HEK293 (cell line): ENCODE measurements at regions not wholly inside any gene's neighbourhood (a gene's known extent, or its start where the extent isn't known, plus 50 kb on each side); places are given as distances from the start of the nearest gene placed in this dataset.

Experiments
- CTCF ChIA-PET: fragments of 350-600 bp; formaldehyde crosslinking; extraction: SDS; loops from one replicate; lab custom pipeline; 2021; ENCODE audit warnings: antibody characterized with exemption; lab: Yijun Ruan, JAX
- POLR2A ChIA-PET: fragments of 300-600 bp; formaldehyde crosslinking; extraction: SDS; loops from one replicate; lab custom pipeline; 2020; ENCODE audit warnings: antibody characterized with exemption, inconsistent platforms; lab: Yijun Ruan, JAX
- H3K27ac ChIP-seq: fragments of 200-500 bp; sonication (Bioruptor generic); 2 replicates; pipeline ENCODE4 v1.5.1; 2014; ENCODE audit warnings: low read depth, low read length, control low read depth, inconsistent platforms; ENCODE audit errors: extremely low read depth
- H3K36me3 ChIP-seq, 2 experiments: fragments of 200-500 bp in 1 of 2; sonication (Bioruptor generic) in 1 of 2; 1 replicate in 1 of 2; 2 replicates in 1 of 2; pipeline ENCODE4 v1.5.1; 2014 to 2017; ENCODE audit warnings: inconsistent platforms in 2 of 2, low read length in 2 of 2; ENCODE audit not compliant: control insufficient read depth in 2 of 2, insufficient read depth in 1 of 2
- H3K4me1 ChIP-seq: fragments of 200-500 bp; sonication (Bioruptor generic); 2 replicates; pipeline ENCODE4 v1.5.1; 2014; ENCODE audit warnings: mild to moderate bottlenecking, low read length, inconsistent platforms; ENCODE audit not compliant: control insufficient read depth, insufficient read depth
- H3K4me3 ChIP-seq: 2 replicates; pipeline ENCODE4 v1.5.1; 2011; ENCODE audit warnings: low read depth, mild to moderate bottlenecking, control low read depth, low read length, moderate library complexity
- H3K9me3 ChIP-seq: fragments of 200-500 bp; sonication (Bioruptor generic); 2 replicates; pipeline ENCODE4 v1.5.1; 2014; ENCODE audit warnings: low read depth, low read length, inconsistent platforms; ENCODE audit not compliant: control insufficient read depth, insufficient read depth
- GLI2 ChIP-seq: fragments of 450-650 bp; formaldehyde crosslinking; IDR thresholded peaks from 2 replicates; pipeline ENCODE4; 2017; ENCODE audit warnings: missing biosample characterization, missing genetic modification characterization, low read depth, borderline replicate concordance
- HOXA7 ChIP-seq: sonication (generic); formaldehyde crosslinking; IDR thresholded peaks from 2 replicates; pipeline ENCODE4 v1.8.1; 2022; ENCODE audit warnings: missing genetic modification reagents, borderline replicate concordance
- SCRT1 ChIP-seq: fragments of 450-650 bp; formaldehyde crosslinking; IDR thresholded peaks from 2 replicates; pipeline ENCODE4 v1.5.1; 2016; ENCODE audit warnings: missing biosample characterization, missing genetic modification characterization, borderline replicate concordance
- SCRT2 ChIP-seq: fragments of 450-650 bp; formaldehyde crosslinking; IDR thresholded peaks from 2 replicates; pipeline ENCODE4 v1.5.1; 2016; ENCODE audit warnings: missing biosample characterization, missing genetic modification characterization
- YY1 ChIP-seq: fragments of 450-650 bp; formaldehyde crosslinking; IDR thresholded peaks from 2 replicates; pipeline ENCODE4 v1.5.1; 2018; ENCODE audit warnings: missing biosample characterization, missing genetic modification characterization
- ZBTB1 ChIP-seq: fragments of 450-650 bp; formaldehyde crosslinking; IDR thresholded peaks from 2 replicates; pipeline ENCODE4 v1.5.1; 2016; ENCODE audit warnings: missing biosample characterization, missing genetic modification characterization
- ZBTB21 ChIP-seq: fragments of 450-650 bp; formaldehyde crosslinking; IDR thresholded peaks from 2 replicates; pipeline ENCODE4 v1.5.1; 2017; ENCODE audit warnings: missing biosample characterization, missing genetic modification characterization
- ZBTB48 ChIP-seq: fragments of 450-650 bp; formaldehyde crosslinking; IDR thresholded peaks from 2 replicates; pipeline ENCODE4 v1.5.1; 2016; ENCODE audit warnings: missing biosample characterization, missing genetic modification characterization
- ZNF155 ChIP-seq: fragments of 450-650 bp; formaldehyde crosslinking; IDR thresholded peaks from 2 replicates; pipeline ENCODE4 v1.5.1; 2016; ENCODE audit warnings: missing biosample characterization, missing genetic modification characterization
- ZNF214 ChIP-seq: fragments of 450-650 bp; formaldehyde crosslinking; IDR thresholded peaks from 2 replicates; pipeline ENCODE4 v1.5.1; 2017; ENCODE audit warnings: missing biosample characterization, mild to moderate bottlenecking, missing genetic modification characterization, borderline replicate concordance
- ZNF335 ChIP-seq: fragments of 450-650 bp; formaldehyde crosslinking; conservative IDR thresholded peaks from 2 replicates; pipeline ENCODE4 v1.5.1; 2016; ENCODE audit warnings: missing biosample characterization, missing genetic modification characterization
- ZNF488 ChIP-seq: fragments of 450-650 bp; formaldehyde crosslinking; IDR thresholded peaks from 2 replicates; pipeline ENCODE4 v1.5.1; 2016; ENCODE audit warnings: missing biosample characterization, missing genetic modification characterization
- ZNF747 ChIP-seq: fragments of 450-650 bp; formaldehyde crosslinking; IDR thresholded peaks from 2 replicates; pipeline ENCODE4 v1.5.1; 2016; ENCODE audit warnings: missing biosample characterization, missing genetic modification characterization
- ZNF776 ChIP-seq: fragments of 450-650 bp; formaldehyde crosslinking; IDR thresholded peaks from 2 replicates; pipeline ENCODE4 v1.5.0; 2017; ENCODE audit warnings: missing biosample characterization, missing genetic modification characterization, borderline replicate concordance
- ZNF837 ChIP-seq: fragments of 450-650 bp; formaldehyde crosslinking; IDR thresholded peaks from 2 replicates; pipeline ENCODE4 v1.5.1; 2016; ENCODE audit warnings: missing biosample characterization, missing genetic modification characterization
- ZSCAN16 ChIP-seq: fragments of 450-650 bp; formaldehyde crosslinking; IDR thresholded peaks from 2 replicates; pipeline ENCODE4 v1.5.1; 2016; ENCODE audit warnings: missing biosample characterization, missing genetic modification characterization
- ZSCAN5A ChIP-seq: fragments of 450-650 bp; formaldehyde crosslinking; IDR thresholded peaks from 2 replicates; pipeline ENCODE4 v1.5.1; 2016; ENCODE audit warnings: missing biosample characterization, missing genetic modification characterization
- ZXDB ChIP-seq: fragments of 450-650 bp; formaldehyde crosslinking; IDR thresholded peaks from 2 replicates; pipeline ENCODE4 v1.5.1; 2016; ENCODE audit warnings: missing biosample characterization, missing genetic modification characterization
- TF ChIP-seq, protein P1 (sequence below): fragments of 450-650 bp; IDR thresholded peaks from 2 replicates; pipeline ENCODE4 v1.5.1; 2018; ENCODE audit warnings: missing biosample characterization, missing genetic modification characterization
- TF ChIP-seq, protein P2 (sequence below): fragments of 450-650 bp; formaldehyde crosslinking; IDR thresholded peaks from 2 replicates; pipeline ENCODE4 v1.5.1; 2016; ENCODE audit warnings: missing biosample characterization, missing genetic modification characterization
- TF ChIP-seq, protein P3 (sequence below): fragments of 450-650 bp; formaldehyde crosslinking; IDR thresholded peaks from 2 replicates; pipeline ENCODE4 v1.5.1; 2016; ENCODE audit warnings: missing biosample characterization, missing genetic modification characterization

DNA sequence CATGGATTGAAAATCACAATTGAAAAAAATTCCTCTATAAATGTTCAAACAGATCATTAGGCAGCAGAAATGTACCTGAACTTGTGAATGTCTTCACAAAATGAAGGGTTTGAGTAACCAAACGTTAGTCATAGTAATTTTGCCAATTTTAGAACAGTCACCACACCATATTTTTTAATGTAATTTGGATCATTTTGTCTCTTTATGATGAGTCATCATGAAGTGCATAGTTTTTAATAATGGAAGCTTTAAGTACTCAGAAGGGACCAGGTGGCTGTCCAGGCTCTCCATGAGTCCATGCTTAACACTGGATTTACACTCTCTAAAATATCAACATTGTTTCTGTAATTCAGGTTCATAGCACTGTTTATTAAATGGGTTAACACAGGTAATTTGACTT is 219.2 kb downstream of the ETV1 start:
- Histone ChIP-seq H3K27ac (no peak overlapping the region), H3K4me1 (no peaks in the 10 kb centered on the region), H3K4me3 (no peak overlapping the region), H3K9me3 (no peaks in the 10 kb centered on the region), H3K36me3 (no peaks in the 10 kb centered on the region)
- TF ChIP-seq ZBTB1 (tag by site-specific recombination): no peak
- TF ChIP-seq, protein P1, sequence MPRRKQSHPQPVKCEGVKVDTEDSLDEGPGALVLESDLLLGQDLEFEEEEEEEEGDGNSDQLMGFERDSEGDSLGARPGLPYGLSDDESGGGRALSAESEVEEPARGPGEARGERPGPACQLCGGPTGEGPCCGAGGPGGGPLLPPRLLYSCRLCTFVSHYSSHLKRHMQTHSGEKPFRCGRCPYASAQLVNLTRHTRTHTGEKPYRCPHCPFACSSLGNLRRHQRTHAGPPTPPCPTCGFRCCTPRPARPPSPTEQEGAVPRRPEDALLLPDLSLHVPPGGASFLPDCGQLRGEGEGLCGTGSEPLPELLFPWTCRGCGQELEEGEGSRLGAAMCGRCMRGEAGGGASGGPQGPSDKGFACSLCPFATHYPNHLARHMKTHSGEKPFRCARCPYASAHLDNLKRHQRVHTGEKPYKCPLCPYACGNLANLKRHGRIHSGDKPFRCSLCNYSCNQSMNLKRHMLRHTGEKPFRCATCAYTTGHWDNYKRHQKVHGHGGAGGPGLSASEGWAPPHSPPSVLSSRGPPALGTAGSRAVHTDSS (tag by site-specific recombination): no peak
- TF ChIP-seq ZNF488 (tag by site-specific recombination): no peak
- TF ChIP-seq GLI2 (tag by site-specific recombination): no peak
- no peak for TF ChIP-seq ZNF747 (tag by site-specific recombination)
- no peak for TF ChIP-seq ZNF776
- no peak for TF ChIP-seq YY1
- no peak for TF ChIP-seq SCRT1
- TF ChIP-seq ZSCAN5A (tag by site-specific recombination): no peak
- TF ChIP-seq, protein P2, sequence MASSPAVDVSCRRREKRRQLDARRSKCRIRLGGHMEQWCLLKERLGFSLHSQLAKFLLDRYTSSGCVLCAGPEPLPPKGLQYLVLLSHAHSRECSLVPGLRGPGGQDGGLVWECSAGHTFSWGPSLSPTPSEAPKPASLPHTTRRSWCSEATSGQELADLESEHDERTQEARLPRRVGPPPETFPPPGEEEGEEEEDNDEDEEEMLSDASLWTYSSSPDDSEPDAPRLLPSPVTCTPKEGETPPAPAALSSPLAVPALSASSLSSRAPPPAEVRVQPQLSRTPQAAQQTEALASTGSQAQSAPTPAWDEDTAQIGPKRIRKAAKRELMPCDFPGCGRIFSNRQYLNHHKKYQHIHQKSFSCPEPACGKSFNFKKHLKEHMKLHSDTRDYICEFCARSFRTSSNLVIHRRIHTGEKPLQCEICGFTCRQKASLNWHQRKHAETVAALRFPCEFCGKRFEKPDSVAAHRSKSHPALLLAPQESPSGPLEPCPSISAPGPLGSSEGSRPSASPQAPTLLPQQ: no peak
- TF ChIP-seq HOXA7 (CRISPR knock-in tag): no peak
- TF ChIP-seq ZNF837: no peak
- no peak for TF ChIP-seq SCRT2 (tag by site-specific recombination)
- TF ChIP-seq, protein P3, sequence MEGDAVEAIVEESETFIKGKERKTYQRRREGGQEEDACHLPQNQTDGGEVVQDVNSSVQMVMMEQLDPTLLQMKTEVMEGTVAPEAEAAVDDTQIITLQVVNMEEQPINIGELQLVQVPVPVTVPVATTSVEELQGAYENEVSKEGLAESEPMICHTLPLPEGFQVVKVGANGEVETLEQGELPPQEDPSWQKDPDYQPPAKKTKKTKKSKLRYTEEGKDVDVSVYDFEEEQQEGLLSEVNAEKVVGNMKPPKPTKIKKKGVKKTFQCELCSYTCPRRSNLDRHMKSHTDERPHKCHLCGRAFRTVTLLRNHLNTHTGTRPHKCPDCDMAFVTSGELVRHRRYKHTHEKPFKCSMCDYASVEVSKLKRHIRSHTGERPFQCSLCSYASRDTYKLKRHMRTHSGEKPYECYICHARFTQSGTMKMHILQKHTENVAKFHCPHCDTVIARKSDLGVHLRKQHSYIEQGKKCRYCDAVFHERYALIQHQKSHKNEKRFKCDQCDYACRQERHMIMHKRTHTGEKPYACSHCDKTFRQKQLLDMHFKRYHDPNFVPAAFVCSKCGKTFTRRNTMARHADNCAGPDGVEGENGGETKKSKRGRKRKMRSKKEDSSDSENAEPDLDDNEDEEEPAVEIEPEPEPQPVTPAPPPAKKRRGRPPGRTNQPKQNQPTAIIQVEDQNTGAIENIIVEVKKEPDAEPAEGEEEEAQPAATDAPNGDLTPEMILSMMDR (tag by site-specific recombination): no peak
- no peak for TF ChIP-seq ZBTB21 (tag by site-specific recombination)
- POLR2A ChIA-PET: no interaction called here
- CTCF ChIA-PET: no interaction called here

GRCh38 chr7:13774976-13775375 is 214.5 kb downstream of the ETV1 start:
- POLR2A ChIA-PET: no interaction called here
- no peak overlapping the region for H3K4me3 ChIP-seq
- no peaks in the 10 kb centered on the region for H3K9me3 ChIP-seq
- TF ChIP-seq ZBTB48 (tag by site-specific recombination) (no peak), ZNF335 (tag by site-specific recombination) (no peak), ZXDB (tag by site-specific recombination) (no peak), ZSCAN16 (tag by site-specific recombination) (no peak), ZNF155 (tag by site-specific recombination) (no peak), ZNF214 (tag by site-specific recombination) (no peak)
- no peaks in the 10 kb centered on the region for H3K36me3 ChIP-seq
- CTCF ChIA-PET: no interaction called here
- no peaks in the 10 kb centered on the region for H3K4me1 ChIP-seq
- no peak overlapping the region for H3K27ac ChIP-seq
